Uterus (tissue), 2 donors: ENCODE measurements at regions not wholly inside any gene's neighbourhood (a gene's known extent, or its start where the extent isn't known, plus 50 kb on each side); places are given as distances from the start of the nearest gene placed in this dataset.

Experiments
- CTCF ChIP-seq, 4 experiments: fragments of 200-600 bp in 2 of 4; fragments of 450-650 bp in 2 of 4; sonication (generic) in 2 of 4; IDR thresholded peaks; one replicate each; pipeline ENCODE4 v1.5.1; 2016 to 2019; ENCODE audit warnings: antibody characterized with exemption in 4 of 4, mild to moderate bottlenecking in 2 of 4, moderate library complexity in 1 of 4
- POLR2A ChIP-seq, 2 donors: fragments of 450-650 bp; IDR thresholded peaks; one replicate each; pipeline ENCODE4 v1.6.1; 2016; ENCODE audit warnings: antibody characterized with exemption in 2 of 2, mild to moderate bottlenecking in 1 of 2, moderate library complexity in 1 of 2

GRCh38 chr14:25522116-25522515, 472.2 kb upstream of the STXBP6 start:
- TF ChIP-seq POLR2A (IDR thresholded peaks at IDR 0.05): no peak
- no peak for TF ChIP-seq CTCF (IDR thresholded peaks at IDR 0.05)
